ENCODE measurements at regions not wholly inside any gene's neighbourhood (a gene's known extent, or its start where the extent isn't known, plus 50 kb on each side); places are given as distances from the start of the nearest gene placed in this dataset.

GRCh38 chr6:100136590-100136989 is 142.6 kb upstream of the MCHR2 start:
- no peak for TF ChIP-seq CTCF (IDR thresholded peaks at IDR 0.05; ENCODE audit: low read depth, low read length, missing control alignments)
- no peak overlapping the region for H3K4me3 ChIP-seq (replicated peaks; ENCODE audit: low read depth, low read length)
- no peak for DNase-seq (ENCODE audit: extremely low read depth, low read depth)

- no peak for DNase-seq (ENCODE audit: extremely low read depth, low read depth)
- no peak for TF ChIP-seq CTCF (IDR thresholded peaks at IDR 0.05; ENCODE audit: low read depth, low read length, missing control alignments)
- no peak overlapping the region for H3K4me3 ChIP-seq (replicated peaks; ENCODE audit: low read depth, low read length)
Measured at GRCh38 chr6:100135977-100136376, 142.0 kb upstream of the MCHR2 start.

- H3K4me3 ChIP-seq (replicated peaks; ENCODE audit: low read depth, low read length), result no peak overlapping the region
- no peak for DNase-seq (ENCODE audit: extremely low read depth, low read depth)
Measured at GRCh38 chr6:100134703-100135102, 140.7 kb upstream of the MCHR2 start.

GRCh38 chr6:100134297-100134696 is 140.3 kb upstream of the MCHR2 start:
- no peak for TF ChIP-seq CTCF (IDR thresholded peaks at IDR 0.05; ENCODE audit: low read depth, low read length, missing control alignments)
- no peak for DNase-seq (ENCODE audit: extremely low read depth, low read depth)

More at GRCh38 chr6:100134703-100135102, 140.7 kb upstream of the MCHR2 start:
- TF ChIP-seq CTCF (IDR thresholded peaks at IDR 0.05; ENCODE audit: low read depth, low read length, missing control alignments), result no peak

GRCh38 chr6:100132005-100132404 is 138.0 kb upstream of the MCHR2 start:
- no peak overlapping the region for H3K4me3 ChIP-seq (replicated peaks; ENCODE audit: low read depth, low read length)
- TF ChIP-seq CTCF (IDR thresholded peaks at IDR 0.05; ENCODE audit: low read depth, low read length, missing control alignments), result no peak
- no peak for DNase-seq (ENCODE audit: extremely low read depth, low read depth)

More at GRCh38 chr6:100134297-100134696, 140.3 kb upstream of the MCHR2 start:
- H3K4me3 ChIP-seq (replicated peaks; ENCODE audit: low read depth, low read length), result no peak overlapping the region

- H3K4me3 ChIP-seq (replicated peaks; ENCODE audit: low read depth, low read length), result no peak overlapping the region
- DNase-seq (ENCODE audit: extremely low read depth, low read depth), result no peak
- TF ChIP-seq CTCF (IDR thresholded peaks at IDR 0.05; ENCODE audit: low read depth, low read length, missing control alignments), result no peak
Measured at GRCh38 chr6:100130630-100131029, 136.6 kb upstream of the MCHR2 start.

GRCh38 chr6:100126790-100127484 is 132.9 kb upstream of the MCHR2 start:
- no peak for DNase-seq (ENCODE audit: extremely low read depth, low read depth)
- no peak for TF ChIP-seq CTCF (IDR thresholded peaks at IDR 0.05; ENCODE audit: low read depth, low read length, missing control alignments)
- H3K4me3 ChIP-seq (replicated peaks; ENCODE audit: low read depth, low read length), result no peak overlapping the region

All from HFF-Myc (cell line).